ENCODE measurements at regions not wholly inside any gene's neighbourhood (a gene's known extent, or its start where the extent isn't known, plus 50 kb on each side); places are given as distances from the start of the nearest gene placed in this dataset.
A peak's percentile ranks its signal among the peaks of the same experiment; 100 is the strongest.
"Not testable (repeated sequence)": the region's sequence is repeated elsewhere in the genome, so short reads cannot be mapped to it uniquely, and the experiment has no call there.

DNA sequence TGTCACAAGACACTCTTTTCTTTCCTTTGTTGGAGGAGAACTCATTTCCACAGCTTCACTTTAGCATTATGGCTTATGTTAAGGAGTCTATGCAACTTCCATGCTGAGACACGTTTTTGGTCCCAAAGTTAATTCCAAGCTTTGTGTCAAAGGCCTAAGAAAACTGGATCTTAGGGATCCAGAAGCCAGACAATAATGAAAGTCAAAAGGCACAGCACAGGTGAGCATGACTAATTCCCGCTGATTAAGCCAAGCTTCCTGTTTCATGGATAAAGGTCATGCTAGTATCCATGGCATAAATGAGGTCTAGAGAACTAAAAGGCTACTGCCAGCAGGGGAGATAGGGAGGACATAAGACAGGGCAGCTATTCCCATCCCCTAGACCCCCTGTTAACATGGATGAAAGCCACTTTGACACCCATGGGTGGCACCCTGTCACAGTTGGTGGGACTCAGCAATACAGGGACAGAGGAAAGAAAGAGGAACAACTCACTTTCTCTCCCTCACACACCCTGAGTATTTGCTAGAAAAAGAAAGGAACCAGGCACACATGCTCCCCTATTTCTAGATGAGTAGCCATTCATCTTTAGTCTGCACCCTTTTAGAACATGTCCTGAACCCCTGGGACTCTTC, 438.1 kb upstream of the CDH9 start:
- Mint-ChIP-seq H3K27me3 (no peaks in the 10 kb centered on the region), H3K4me1 (no peaks in the 10 kb centered on the region), H3K9me3 (peaks cover 5 to 26% of the 10 kb centered on the region in 2 donors), H3K27ac (no peak overlapping the region), H3K4me3 (no peak overlapping the region)
- ATAC-seq (no peak), DNase-seq (no peak)

DNA sequence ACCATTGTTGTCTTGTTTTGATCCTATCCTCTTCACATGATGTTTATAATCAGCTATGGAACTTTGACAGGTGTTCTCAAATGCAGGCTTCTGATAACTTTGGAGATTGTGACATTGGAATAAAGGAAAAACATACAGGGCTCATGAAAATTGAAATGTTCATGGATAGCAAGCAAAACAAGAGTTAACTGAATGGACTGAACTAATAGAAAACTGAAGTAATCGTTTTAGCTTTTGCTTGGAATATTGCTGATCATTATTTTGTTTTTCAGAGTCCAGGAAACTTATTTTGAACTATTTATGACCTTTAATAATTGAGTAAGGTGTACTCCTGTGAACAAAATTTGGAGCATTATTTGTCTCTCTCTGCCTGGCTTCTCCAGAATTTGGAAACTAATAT, 436.7 kb upstream of the CDH9 start:
- ATAC-seq (no peak), DNase-seq (no peak)
- Mint-ChIP-seq H3K9me3 (peaks cover 5 to 26% of the 10 kb centered on the region in 2 donors), H3K4me3 (no peak overlapping the region), H3K27ac (no peak overlapping the region), H3K4me1 (no peaks in the 10 kb centered on the region), H3K27me3 (no peaks in the 10 kb centered on the region)

DNA sequence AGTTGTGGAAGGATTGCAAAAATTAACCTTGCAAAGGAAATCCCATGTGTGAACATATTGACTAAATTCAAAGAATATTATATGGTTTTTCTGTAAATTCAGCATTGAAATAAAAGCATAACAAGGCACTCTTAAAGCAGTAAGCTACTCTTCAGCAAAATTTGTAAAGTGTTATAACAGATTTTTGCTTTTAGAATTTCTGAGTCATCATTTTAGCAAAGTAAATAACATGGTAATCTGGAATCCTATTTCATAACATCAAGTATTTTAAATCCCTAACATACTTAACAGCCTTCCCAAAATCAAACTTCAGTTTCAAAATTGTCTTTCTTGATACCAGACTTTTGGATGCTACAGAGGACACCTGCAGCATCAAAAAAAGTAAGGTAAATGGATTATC, 436.0 kb upstream of the CDH9 start:
- ATAC-seq (no peak), DNase-seq (no peak)
- H3K27ac Mint-ChIP-seq = no peak overlapping the region
- H3K4me3 Mint-ChIP-seq = no peak overlapping the region
- no peaks in the 10 kb centered on the region for H3K4me1 Mint-ChIP-seq
- H3K9me3 Mint-ChIP-seq = peaks cover 5 to 26% of the 10 kb centered on the region in 2 donors
- H3K27me3 Mint-ChIP-seq = no peaks in the 10 kb centered on the region

DNA sequence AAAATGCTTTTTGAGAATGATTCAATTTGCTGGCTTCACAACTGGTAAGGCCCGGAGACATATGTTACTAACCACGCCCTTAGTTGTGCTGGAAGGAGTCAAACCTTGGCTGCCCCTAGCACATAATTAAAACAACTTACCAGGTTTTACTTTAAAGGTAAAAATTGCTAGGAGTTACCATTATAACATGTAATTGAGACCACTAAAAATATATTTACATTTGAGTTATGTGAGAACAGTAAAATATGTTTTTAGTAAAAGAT, 435.6 kb upstream of the CDH9 start:
- no peaks in the 10 kb centered on the region for H3K4me1 Mint-ChIP-seq
- H3K4me3 Mint-ChIP-seq = no peak overlapping the region
- H3K9me3 Mint-ChIP-seq = peaks cover 5 to 26% of the 10 kb centered on the region in 2 donors
- DNase-seq (no peak), ATAC-seq (no peak)
- no peak overlapping the region for H3K27ac Mint-ChIP-seq
- no peaks in the 10 kb centered on the region for H3K27me3 Mint-ChIP-seq

DNA sequence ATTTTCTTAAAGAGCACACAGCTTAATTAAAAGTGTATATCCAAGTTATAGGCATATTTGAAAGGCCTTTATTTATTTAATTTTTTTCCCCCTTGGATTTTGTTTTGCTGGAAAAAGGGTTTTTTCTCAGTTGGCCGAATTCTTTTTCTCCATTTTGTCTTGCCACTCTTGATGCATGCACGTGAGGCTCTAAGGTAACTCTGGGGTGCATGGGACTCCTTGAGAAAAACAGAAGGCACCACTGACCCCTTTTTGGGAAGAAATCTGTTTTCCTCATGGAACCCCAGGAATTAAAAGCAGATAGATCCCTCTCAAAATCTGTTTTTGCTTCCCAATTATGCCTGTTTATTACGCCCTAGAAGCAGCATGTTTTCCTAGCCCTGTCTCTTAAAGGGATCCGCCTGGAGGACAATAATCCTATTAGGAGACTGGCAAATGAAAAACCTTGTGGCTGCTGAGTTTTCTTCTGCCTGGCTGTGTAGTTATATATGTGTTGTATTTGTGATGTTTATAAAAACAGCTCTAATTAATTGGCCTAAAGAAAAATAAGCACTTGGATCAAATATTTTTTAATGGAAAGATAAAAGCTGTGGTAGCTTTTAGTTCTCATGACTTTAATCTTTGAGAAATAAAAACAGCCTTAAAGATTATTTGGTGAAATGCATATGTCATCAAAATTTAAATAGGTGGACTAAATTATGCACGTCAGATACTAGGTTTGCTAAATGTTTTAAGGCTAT, 435.1 kb upstream of the CDH9 start:
- H3K27ac Mint-ChIP-seq = no peak overlapping the region
- H3K4me3 Mint-ChIP-seq = no peak overlapping the region
- ATAC-seq = no peak
- no peaks in the 10 kb centered on the region for H3K4me1 Mint-ChIP-seq
- H3K9me3 Mint-ChIP-seq = peaks cover 5 to 26% of the 10 kb centered on the region in 2 donors
- DNase-seq = no peak
- H3K27me3 Mint-ChIP-seq = no peaks in the 10 kb centered on the region

DNA sequence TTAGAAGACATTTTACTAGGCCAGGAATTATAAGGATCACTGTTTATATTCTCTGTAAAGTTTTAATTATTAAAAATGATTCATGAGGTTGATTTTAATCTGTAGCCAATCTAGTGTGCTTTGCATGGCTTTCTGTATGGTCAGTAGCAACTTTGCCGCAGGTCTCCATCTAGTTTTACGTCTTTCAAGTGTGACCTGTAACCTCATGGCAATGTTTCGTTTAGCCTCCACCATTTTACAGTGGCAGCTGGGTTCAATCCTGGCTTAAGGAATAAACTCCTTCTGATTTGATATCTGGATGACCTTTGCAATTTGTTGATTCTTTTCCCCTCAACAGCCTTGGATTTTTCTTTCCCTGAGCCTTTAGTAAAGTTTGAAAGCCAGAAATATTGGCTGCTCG, 434.5 kb upstream of the CDH9 start:
- Mint-ChIP-seq H3K27ac (no peak overlapping the region), H3K27me3 (no peaks in the 10 kb centered on the region), H3K4me3 (no peak overlapping the region), H3K4me1 (no peaks in the 10 kb centered on the region), H3K9me3 (peaks cover 2 to 23% of the 10 kb centered on the region in 2 donors)
- no peak for DNase-seq
- ATAC-seq = no peak

DNA sequence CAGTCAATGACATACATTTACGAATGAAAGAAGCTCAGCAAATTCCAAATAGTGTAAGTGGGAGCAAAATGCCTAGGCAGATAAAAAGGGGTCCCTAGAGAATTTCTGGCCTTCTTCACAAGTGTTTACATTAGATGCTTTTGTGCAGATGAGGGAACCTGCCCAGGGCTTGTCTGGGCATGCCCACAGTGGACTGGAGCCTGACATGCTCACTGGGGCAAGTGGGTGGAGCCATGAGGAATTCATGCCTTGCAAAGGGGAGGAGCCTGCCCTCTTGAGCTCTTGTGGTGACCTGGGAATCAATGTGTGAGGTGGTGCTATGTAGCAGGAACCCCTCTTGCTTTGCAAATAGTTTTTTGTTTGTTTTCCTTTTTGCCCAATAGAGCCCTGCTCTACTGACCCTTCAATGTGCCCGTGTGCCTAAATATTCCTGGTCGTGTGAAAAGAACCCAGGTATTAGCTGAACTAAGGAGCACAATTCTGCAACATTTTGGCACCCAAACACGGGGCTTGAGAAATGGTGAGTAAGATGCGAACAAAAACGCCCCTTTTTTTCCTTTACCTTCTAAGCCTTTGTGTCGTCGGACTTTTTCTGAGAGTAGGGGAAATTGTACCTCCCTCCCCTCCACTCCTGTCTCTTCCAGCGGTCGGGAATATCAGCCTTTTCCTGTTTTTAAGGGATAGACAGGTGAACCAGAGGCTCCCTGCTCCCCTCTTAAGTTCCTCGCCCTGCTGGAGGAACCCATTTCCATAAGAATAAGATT, 433.8 kb upstream of the CDH9 start:
- H3K4me3 Mint-ChIP-seq = no peak overlapping the region
- peak overlapping the region in 1 of 2 donors; percentile 7 for H3K27ac Mint-ChIP-seq
- peaks cover 0 to 16% of the 10 kb centered on the region in 2 donors for H3K9me3 Mint-ChIP-seq
- ATAC-seq (peak; percentile 53), DNase-seq (peak in 1 of 2 donors; percentile 18)
- no peaks in the 10 kb centered on the region for H3K4me1 Mint-ChIP-seq
- no peaks in the 10 kb centered on the region for H3K27me3 Mint-ChIP-seq

DNA sequence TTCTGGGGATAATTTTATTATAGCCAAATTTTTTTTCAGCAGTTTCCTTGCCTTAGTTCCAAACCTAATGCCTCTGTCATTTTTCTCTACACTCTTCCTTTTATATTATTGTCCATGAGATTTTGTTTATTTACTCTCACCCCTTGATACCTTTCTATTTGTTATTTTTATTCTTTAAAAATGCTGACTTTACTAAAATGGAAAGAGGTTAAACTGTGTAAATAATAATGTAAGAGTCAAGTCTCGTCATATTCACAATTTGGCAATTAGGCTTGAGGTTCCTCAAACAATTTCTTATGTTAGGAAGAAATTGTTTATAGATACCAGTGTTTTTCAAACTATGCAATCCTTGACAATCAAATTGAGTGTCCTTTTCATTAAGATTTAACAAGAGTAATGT, 428.6 kb upstream of the CDH9 start:
- H3K4me1 Mint-ChIP-seq = no peaks in the 10 kb centered on the region
- H3K27me3 Mint-ChIP-seq = no peaks in the 10 kb centered on the region
- H3K9me3 Mint-ChIP-seq = peaks cover 0 to 8% of the 10 kb centered on the region in 2 donors
- no peak for DNase-seq
- H3K4me3 Mint-ChIP-seq = no peak overlapping the region
- no peak overlapping the region for H3K27ac Mint-ChIP-seq
- no peak for ATAC-seq

DNA sequence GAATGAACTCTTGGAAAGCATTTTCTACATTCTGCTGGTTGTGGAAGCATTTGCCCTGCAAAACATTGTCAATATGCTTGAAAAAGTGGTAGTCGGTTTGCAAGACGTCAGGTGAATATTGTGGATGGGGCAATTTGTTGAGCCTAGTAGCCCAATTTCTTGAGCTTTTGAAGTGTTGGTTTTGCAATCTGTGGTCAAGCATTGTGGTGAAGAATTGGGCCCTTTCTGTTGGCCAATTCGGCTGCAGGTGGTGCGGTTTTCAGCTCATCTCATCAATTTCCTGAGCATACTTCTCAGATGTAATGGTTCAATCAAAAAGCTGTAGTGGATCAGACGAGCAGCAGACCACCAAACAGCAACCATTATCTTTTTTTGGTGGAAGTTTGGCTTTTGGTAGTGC, 426.8 kb upstream of the CDH9 start:
- peaks cover 0 to 5% of the 10 kb centered on the region in 2 donors for H3K9me3 Mint-ChIP-seq

DNA sequence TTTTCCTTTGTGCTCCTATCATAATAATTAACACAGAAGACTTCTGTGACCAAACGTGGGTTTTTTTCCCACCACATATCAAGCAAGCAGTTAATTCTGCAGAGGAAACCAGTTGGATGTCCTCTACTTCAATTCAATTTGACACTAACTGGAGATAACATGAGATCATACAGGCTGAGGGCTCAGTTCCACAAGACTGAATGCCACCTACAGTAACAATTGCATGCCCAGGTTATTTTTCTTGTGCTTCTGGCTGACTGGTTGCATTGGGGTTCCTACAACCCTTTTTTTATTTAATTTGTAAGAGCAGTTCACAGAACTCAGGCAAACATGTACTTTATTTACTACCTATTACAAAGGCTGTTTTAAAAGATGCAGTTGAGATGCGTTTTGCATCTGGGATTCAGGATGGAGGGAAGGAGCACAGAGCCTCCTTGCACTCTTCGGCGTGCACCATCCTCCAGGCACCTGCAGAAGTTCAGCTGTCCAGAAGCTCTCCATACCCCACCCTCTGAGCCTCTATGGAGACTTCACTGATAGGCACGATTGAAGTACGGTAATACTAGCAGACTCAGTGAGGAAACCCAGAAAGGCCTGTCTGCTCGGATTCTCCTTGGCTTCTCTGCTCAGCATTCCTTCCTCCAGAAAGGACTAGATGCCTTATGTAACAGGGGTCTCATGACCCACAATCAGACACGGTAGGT, 425.2 kb upstream of the CDH9 start:
- no peaks in the 10 kb centered on the region for H3K4me1 Mint-ChIP-seq
- H3K9me3 Mint-ChIP-seq = peaks cover 5 to 8% of the 10 kb centered on the region in 2 donors
- H3K27ac Mint-ChIP-seq = no peak overlapping the region
- H3K27me3 Mint-ChIP-seq = no peaks in the 10 kb centered on the region
- ATAC-seq = no peak
- no peak for DNase-seq
- H3K4me3 Mint-ChIP-seq = no peak overlapping the region

More for the DNA sequence above, 426.8 kb upstream of the CDH9 start:
- DNase-seq (no peak), ATAC-seq (no peak)
- Mint-ChIP-seq H3K4me1 (no peaks in the 10 kb centered on the region), H3K27ac (no peak overlapping the region), H3K27me3 (no peaks in the 10 kb centered on the region), H3K4me3 (no peak overlapping the region)

DNA sequence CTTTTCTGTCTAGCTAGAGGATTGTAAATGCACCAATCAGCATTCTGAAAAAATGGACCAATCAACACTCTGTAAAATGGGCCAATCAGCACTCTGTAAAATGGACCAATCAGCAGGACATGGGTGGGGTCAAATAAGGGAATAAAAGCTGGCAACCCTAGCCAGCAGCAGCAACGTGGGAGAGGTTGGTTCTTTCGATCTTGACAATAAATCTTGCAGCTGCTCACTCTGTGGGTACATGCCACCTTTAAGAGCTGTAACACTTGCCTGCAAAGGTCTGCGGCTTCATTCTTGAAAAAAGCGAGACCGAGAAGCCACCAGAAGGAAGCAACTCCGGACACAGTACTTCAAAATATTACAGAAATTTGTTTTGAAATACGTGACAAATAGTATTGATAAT, 424.6 kb upstream of the CDH9 start:
- Mint-ChIP-seq H3K4me3 (no peak overlapping the region), H3K4me1 (no peaks in the 10 kb centered on the region), H3K9me3 (peaks cover 5 to 8% of the 10 kb centered on the region in 2 donors), H3K27ac (no peak overlapping the region), H3K27me3 (no peaks in the 10 kb centered on the region)
- no peak for DNase-seq
- ATAC-seq = no peak

DNA sequence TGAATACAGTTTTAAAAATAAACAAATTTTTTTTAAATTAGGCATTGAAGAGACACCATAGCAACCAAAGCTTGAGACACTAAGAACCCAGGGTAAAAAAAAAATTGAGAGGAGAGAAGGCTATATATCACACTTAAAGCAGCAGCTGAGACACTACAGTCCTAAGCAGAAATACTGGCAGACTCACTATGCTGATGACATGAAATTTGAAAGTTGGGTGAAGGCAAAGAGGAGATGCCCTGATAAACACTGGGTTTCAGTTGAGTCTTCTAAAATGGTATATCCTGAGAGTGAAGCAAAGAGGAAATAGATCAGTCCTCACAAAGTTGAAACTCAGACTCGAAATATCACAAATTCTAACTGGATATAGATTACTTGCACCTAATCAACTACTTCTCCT, 419.9 kb upstream of the CDH9 start:
- no peak overlapping the region for H3K4me3 Mint-ChIP-seq
- DNase-seq = no peak
- H3K4me1 Mint-ChIP-seq = no peaks in the 10 kb centered on the region
- peaks cover 0 to 8% of the 10 kb centered on the region in 2 donors for H3K9me3 Mint-ChIP-seq
- H3K27me3 Mint-ChIP-seq = no peaks in the 10 kb centered on the region
- no peak overlapping the region for H3K27ac Mint-ChIP-seq
- no peak for ATAC-seq

DNA sequence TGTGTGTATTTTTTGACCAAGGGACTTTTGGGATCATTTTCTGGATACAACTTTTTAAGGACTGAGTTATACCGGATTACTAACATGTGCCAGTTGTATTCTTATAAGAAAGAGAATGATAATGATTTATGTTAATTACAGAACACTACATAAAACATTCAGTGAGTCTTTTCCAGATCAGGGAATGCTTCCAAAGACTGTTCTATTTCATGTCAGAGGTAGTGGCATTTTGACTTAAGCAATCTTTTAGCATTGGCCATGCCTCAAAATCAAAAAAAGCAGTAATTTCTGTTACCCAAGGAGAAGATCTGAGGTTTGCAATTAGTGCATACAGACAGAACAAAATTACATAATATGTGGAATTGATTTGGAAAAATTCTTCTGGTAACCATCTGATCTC, 413.0 kb upstream of the CDH9 start:
- Mint-ChIP-seq H3K27me3 (no peaks in the 10 kb centered on the region), H3K27ac (no peak overlapping the region), H3K4me1 (no peaks in the 10 kb centered on the region), H3K4me3 (no peak overlapping the region), H3K9me3 (peaks cover 12 to 15% of the 10 kb centered on the region in 2 donors)
- no peak for DNase-seq
- no peak for ATAC-seq

DNA sequence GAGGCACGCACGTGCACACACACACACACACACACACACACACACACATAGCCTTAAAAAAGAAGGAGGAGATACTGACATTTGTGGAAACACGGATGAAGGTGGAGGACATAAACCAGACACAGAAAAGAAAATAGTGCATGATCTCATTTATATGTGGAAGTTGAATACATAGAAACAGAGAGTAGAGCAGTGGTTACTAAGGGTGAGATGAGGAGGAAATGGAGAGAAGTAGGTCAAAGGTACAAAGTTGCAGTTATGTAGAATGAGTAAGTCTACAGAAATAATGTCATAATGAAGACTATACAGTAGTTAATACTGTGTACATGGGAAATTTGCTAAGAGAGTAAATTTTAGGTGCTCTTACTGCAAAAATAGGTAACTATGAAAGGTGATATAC, 412.2 kb upstream of the CDH9 start:
- Mint-ChIP-seq H3K27me3 (no peaks in the 10 kb centered on the region), H3K27ac (no peak overlapping the region), H3K4me3 (no peak overlapping the region), H3K9me3 (peaks cover 12 to 15% of the 10 kb centered on the region in 2 donors), H3K4me1 (no peaks in the 10 kb centered on the region)
- ATAC-seq (no peak), DNase-seq (no peak)

DNA sequence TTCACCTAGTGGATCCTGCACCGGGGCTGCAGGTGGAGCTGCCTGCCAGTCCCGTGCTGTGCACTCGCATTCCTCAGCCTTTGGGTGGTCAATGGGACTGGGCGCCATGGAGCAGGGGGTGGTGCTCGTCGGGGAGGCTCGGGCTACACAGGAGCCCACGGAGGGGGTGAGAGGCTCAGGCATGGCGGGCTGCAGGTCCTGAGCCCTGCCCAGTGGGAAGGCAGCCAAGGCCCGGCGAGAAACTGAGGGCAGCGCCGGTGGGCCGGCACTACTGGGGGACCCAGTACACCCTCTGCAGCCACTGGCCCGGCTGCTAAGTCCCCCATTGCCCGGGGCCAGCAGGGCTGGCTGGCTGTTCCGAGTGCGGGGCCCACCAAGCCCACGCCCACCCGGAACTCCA, 401.0 kb upstream of the CDH9 start:
- not testable (repeated sequence) for H3K4me3 Mint-ChIP-seq, H3K9me3 Mint-ChIP-seq, ATAC-seq, H3K27me3 Mint-ChIP-seq, H3K27ac Mint-ChIP-seq, H3K4me1 Mint-ChIP-seq, DNase-seq
